ENCODE measurements at regions not wholly inside any gene's neighbourhood (a gene's known extent, or its start where the extent isn't known, plus 50 kb on each side); places are given as distances from the start of the nearest gene placed in this dataset.

DNA sequence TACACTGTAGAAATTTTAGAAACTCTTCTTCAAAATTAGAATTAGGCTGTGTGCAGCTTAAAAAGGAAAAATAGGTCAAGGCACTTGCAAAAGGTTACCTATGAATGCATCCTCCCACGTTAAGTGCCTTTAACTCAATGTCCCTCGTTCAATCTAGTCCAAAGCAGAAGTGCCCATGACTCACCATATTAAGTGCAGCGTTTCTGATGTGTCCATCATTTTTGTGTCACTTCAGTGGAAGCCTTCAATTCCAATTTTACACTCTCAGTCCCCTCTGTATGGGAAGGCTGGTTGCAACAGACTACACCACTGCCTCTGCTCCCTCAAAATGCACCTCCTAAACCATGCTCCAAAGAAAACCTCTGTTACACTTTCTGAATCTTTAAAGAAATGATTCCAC, 53.4 kb downstream of the FOXB1 start:
- H3K4me3 Mint-ChIP-seq (ENCODE audit: unreplicated experiment) = no peak overlapping the region
- TF ChIP-seq, protein P1, sequence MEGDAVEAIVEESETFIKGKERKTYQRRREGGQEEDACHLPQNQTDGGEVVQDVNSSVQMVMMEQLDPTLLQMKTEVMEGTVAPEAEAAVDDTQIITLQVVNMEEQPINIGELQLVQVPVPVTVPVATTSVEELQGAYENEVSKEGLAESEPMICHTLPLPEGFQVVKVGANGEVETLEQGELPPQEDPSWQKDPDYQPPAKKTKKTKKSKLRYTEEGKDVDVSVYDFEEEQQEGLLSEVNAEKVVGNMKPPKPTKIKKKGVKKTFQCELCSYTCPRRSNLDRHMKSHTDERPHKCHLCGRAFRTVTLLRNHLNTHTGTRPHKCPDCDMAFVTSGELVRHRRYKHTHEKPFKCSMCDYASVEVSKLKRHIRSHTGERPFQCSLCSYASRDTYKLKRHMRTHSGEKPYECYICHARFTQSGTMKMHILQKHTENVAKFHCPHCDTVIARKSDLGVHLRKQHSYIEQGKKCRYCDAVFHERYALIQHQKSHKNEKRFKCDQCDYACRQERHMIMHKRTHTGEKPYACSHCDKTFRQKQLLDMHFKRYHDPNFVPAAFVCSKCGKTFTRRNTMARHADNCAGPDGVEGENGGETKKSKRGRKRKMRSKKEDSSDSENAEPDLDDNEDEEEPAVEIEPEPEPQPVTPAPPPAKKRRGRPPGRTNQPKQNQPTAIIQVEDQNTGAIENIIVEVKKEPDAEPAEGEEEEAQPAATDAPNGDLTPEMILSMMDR (IDR thresholded peaks at IDR 0.05; ENCODE audit: partially characterized antibody, unreplicated experiment) = no peak
- H3K27ac Mint-ChIP-seq (ENCODE audit: unreplicated experiment) = no peak overlapping the region
- H3K4me1 Mint-ChIP-seq (ENCODE audit: low read depth, unreplicated experiment) = no peaks in the 10 kb centered on the region
- DNase-seq = no peak
- H3K9me3 Mint-ChIP-seq (ENCODE audit: unreplicated experiment) = peaks cover 4% of the 10 kb centered on the region
- peaks cover 12% of the 10 kb centered on the region for H3K36me3 Mint-ChIP-seq (ENCODE audit: unreplicated experiment)
- H3K27me3 Mint-ChIP-seq (ENCODE audit: unreplicated experiment) = peaks cover 1% of the 10 kb centered on the region

DNA sequence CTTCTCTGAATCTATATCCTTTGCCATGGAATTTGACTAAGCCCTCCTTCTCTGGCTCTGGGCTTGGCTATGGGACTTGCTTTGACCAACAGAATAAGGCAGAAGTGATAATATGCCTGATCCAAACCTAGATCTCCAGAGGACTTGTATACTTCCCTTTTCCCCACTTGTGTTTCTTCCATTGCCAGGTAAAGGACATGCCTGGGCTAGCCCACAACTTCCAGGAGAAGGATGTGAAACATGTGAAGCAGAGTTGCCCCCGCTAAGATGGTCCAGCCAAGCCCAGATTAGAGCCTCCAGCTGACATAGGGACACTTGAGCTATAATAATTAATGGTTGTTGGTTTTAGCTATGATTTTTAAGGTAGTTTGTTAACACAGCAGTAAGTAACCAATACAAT, 55.1 kb downstream of the FOXB1 start:
- no peak overlapping the region for H3K27ac Mint-ChIP-seq (ENCODE audit: unreplicated experiment)

DNA sequence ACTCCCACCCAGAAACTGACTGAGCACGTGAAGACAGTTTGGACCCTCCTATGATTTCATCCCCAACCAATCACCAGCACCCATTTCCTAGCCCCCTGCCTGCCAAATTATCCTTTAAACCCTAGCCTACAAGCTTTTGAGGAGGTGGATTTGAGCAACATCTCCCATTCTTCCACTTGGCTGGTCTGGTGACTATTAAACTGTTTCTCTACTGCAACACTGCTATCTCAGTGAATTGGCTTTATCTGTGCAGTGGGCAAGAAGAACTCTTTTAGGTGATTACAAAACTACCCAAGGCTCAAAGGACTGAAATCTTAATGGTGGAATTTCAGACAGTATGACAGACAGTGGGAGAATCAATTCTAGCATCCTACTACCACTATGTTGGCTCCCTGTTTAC, 57.6 kb downstream of the FOXB1 start:
- peaks cover 12% of the 10 kb centered on the region for H3K36me3 Mint-ChIP-seq (ENCODE audit: unreplicated experiment)
- H3K27ac Mint-ChIP-seq (ENCODE audit: unreplicated experiment) = no peak overlapping the region
- DNase-seq = no peak
- H3K4me3 Mint-ChIP-seq (ENCODE audit: unreplicated experiment) = no peak overlapping the region
- peaks cover 7% of the 10 kb centered on the region for H3K9me3 Mint-ChIP-seq (ENCODE audit: unreplicated experiment)
- TF ChIP-seq, protein P1 (IDR thresholded peaks at IDR 0.05; ENCODE audit: partially characterized antibody, unreplicated experiment) = no peak
- H3K27me3 Mint-ChIP-seq (ENCODE audit: unreplicated experiment) = peaks cover 1% of the 10 kb centered on the region
- peaks cover 6% of the 10 kb centered on the region for H3K4me1 Mint-ChIP-seq (ENCODE audit: low read depth, unreplicated experiment)

More for the DNA sequence above, 55.1 kb downstream of the FOXB1 start:
- Mint-ChIP-seq H3K36me3 (ENCODE audit: unreplicated experiment) (peaks cover 12% of the 10 kb centered on the region), H3K4me3 (ENCODE audit: unreplicated experiment) (no peak overlapping the region), H3K4me1 (ENCODE audit: low read depth, unreplicated experiment) (no peaks in the 10 kb centered on the region), H3K9me3 (ENCODE audit: unreplicated experiment) (peaks cover 4% of the 10 kb centered on the region), H3K27me3 (ENCODE audit: unreplicated experiment) (peaks cover 1% of the 10 kb centered on the region)
- TF ChIP-seq, protein P1 (IDR thresholded peaks at IDR 0.05; ENCODE audit: partially characterized antibody, unreplicated experiment) = no peak
- no peak for DNase-seq

- H3K27ac Mint-ChIP-seq (ENCODE audit: unreplicated experiment) = no peak overlapping the region
- no peak overlapping the region for H3K4me3 Mint-ChIP-seq (ENCODE audit: unreplicated experiment)
- TF ChIP-seq, protein P1 (IDR thresholded peaks at IDR 0.05; ENCODE audit: partially characterized antibody, unreplicated experiment) = no peak
- H3K4me1 Mint-ChIP-seq (ENCODE audit: low read depth, unreplicated experiment) = peaks cover 6% of the 10 kb centered on the region
- DNase-seq = no peak
- H3K36me3 Mint-ChIP-seq (ENCODE audit: unreplicated experiment) = peaks cover 12% of the 10 kb centered on the region
- H3K27me3 Mint-ChIP-seq (ENCODE audit: unreplicated experiment) = peaks cover 1% of the 10 kb centered on the region
- peaks cover 7% of the 10 kb centered on the region for H3K9me3 Mint-ChIP-seq (ENCODE audit: unreplicated experiment)
These were observed 58.7 kb downstream of the FOXB1 start for GRCh38 chr15:60062826-60063225.

DNA sequence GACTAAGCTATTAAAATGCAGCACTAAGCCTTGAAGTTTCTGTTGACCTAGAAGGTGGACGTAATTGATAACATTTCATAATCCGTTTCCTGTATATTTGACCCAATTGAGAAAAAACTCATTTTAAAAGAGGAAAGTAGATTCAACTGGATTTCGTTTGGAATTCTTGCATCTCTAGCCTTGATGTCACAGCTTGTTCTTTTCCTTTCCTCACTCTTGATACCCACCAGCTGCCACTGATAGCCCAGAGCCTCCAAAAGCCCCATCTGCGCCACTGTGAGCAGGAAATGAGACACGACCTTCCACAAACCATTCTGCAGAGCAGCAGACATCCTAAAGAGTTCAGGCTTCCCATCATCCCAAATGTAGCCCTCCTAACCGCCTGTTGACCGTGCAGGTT, 61.8 kb downstream of the FOXB1 start:
- Mint-ChIP-seq H3K27me3 (ENCODE audit: unreplicated experiment) (no peaks in the 10 kb centered on the region), H3K4me1 (ENCODE audit: low read depth, unreplicated experiment) (peaks cover 6% of the 10 kb centered on the region), H3K9me3 (ENCODE audit: unreplicated experiment) (peaks cover 3% of the 10 kb centered on the region), H3K36me3 (ENCODE audit: unreplicated experiment) (peaks cover 12% of the 10 kb centered on the region), H3K27ac (ENCODE audit: unreplicated experiment) (no peak overlapping the region), H3K4me3 (ENCODE audit: unreplicated experiment) (no peak overlapping the region)
- TF ChIP-seq, protein P1 (IDR thresholded peaks at IDR 0.05; ENCODE audit: partially characterized antibody, unreplicated experiment) = no peak
- no peak for DNase-seq

Data from glutamatergic neuron (in vitro differentiated cells).